K562 (cell line): ENCODE measurements at regions not wholly inside any gene's neighbourhood (a gene's known extent, or its start where the extent isn't known, plus 50 kb on each side); places are given as distances from the start of the nearest gene placed in this dataset.

ENCODE experiments used
- BCL6 ChIP-seq: fragments of 250-450 bp; sonication (Bioruptor Pico); IDR thresholded peaks from 2 replicates; pipeline ENCODE4 v1.4.0; 2020
- GTF2E2 ChIP-seq: fragments of 200-800 bp; sonication (Bioruptor generic); IDR thresholded peaks from 2 replicates; pipeline ENCODE4 v1.6.1; 2016; ENCODE audit warnings: missing genetic modification characterization, missing compliant biosample characterization
- HDAC6 ChIP-seq: IDR thresholded peaks from 2 replicates; pipeline ENCODE4 v1.6.1; 2012; ENCODE audit warnings: low read depth, mild to moderate bottlenecking, control low read depth, inconsistent platforms, low read length, moderate library complexity
- POLR2AphosphoS5 ChIP-seq: IDR thresholded peaks from 2 replicates; pipeline ENCODE4 v1.6.1; 2011; ENCODE audit warnings: mild to moderate bottlenecking, low read depth, low read length, moderate library complexity; ENCODE audit not compliant: control insufficient read depth, insufficient read depth
- SRF ChIP-seq, 2 experiments: fragments of 250-450, 450-650 bp in 1 of 2; sonication (Bioruptor Pico) in 1 of 2; sonication (generic) in 1 of 2; formaldehyde crosslinking; IDR thresholded peaks; 2 replicates each; pipeline versions ENCODE4 v1.5.0 to v1.5.1; 2020 to 2022; ENCODE audit warnings: mild to moderate bottlenecking in 1 of 2, missing genetic modification reagents in 1 of 2
- ZNF121 ChIP-seq: sonication (generic); formaldehyde crosslinking; conservative IDR thresholded peaks from 2 replicates; pipeline ENCODE4 v1.8.0; 2022; ENCODE audit warnings: missing genetic modification reagents
- ZNF644 ChIP-seq: fragments of 200-800 bp; sonication (Bioruptor generic); IDR thresholded peaks from 2 replicates; pipeline ENCODE4 v1.6.1; 2016; ENCODE audit warnings: low read depth, missing genetic modification characterization, missing compliant biosample characterization
- TF ChIP-seq, protein P1 (sequence below): sonication (generic); formaldehyde crosslinking; IDR thresholded peaks from 2 replicates; pipeline ENCODE4 v1.8.0; 2023; ENCODE audit warnings: missing genetic modification reagents, mild to moderate bottlenecking, borderline replicate concordance
- TF ChIP-seq, protein P2 (sequence below), 2 experiments: IDR thresholded peaks; 2 replicates each; pipeline ENCODE4 v1.6.1; 2011; ENCODE audit warnings: borderline replicate concordance in 1 of 2, control low read depth in 1 of 2, low read depth in 1 of 2, low read length in 1 of 2, mild to moderate bottlenecking in 1 of 2, mixed read lengths in 1 of 2, moderate library complexity in 1 of 2; ENCODE audit not compliant: insufficient read depth in 1 of 2, insufficient read length in 1 of 2, poor library complexity in 1 of 2, severe bottlenecking in 1 of 2; ENCODE audit errors: extremely low read depth in 1 of 2
- TF ChIP-seq, protein P3 (sequence below), 2 experiments: fragments of 450-650 bp in 1 of 2; sonication (generic) in 1 of 2; formaldehyde crosslinking in 1 of 2; IDR thresholded peaks in 1 of 2; conservative IDR thresholded peaks in 1 of 2; 2 replicates each; pipeline versions ENCODE4 v1.6.1 to v1.8.1; 2016 to 2023; ENCODE audit warnings: mild to moderate bottlenecking in 2 of 2, moderate library complexity in 2 of 2, inconsistent platforms in 1 of 2, missing genetic modification reagents in 1 of 2
- TF ChIP-seq, protein P4 (sequence below), 3 experiments: fragments of 200-800 bp in 1 of 3; sonication (Bioruptor generic) in 1 of 3; sonication (generic) in 1 of 3; formaldehyde crosslinking in 1 of 3; IDR thresholded peaks; 2 replicates each; pipeline versions ENCODE4 v1.6.1 to v1.8.0; 2016 to 2022; ENCODE audit warnings: mild to moderate bottlenecking in 2 of 3, missing compliant biosample characterization in 2 of 3, missing genetic modification characterization in 2 of 3, missing genetic modification reagents in 1 of 3
- TF ChIP-seq, protein P5 (sequence below): sonication (generic); formaldehyde crosslinking; IDR thresholded peaks from 2 replicates; pipeline ENCODE4 v1.8.0; 2022; ENCODE audit warnings: mild to moderate bottlenecking, missing genetic modification reagents
- TF ChIP-seq, protein P6 (sequence below), 3 experiments: IDR thresholded peaks in 2 of 3; conservative IDR thresholded peaks in 1 of 3; 2 replicates each; pipeline ENCODE4 v1.5.1; 2011 to 2012; ENCODE audit warnings: low read length in 3 of 3, mild to moderate bottlenecking in 3 of 3, control low read depth in 2 of 3, improper control_type of control experiment in 1 of 3, inconsistent platforms in 1 of 3, low read depth in 1 of 3, mixed read lengths in 1 of 3, moderate library complexity in 1 of 3; ENCODE audit not compliant: insufficient read depth in 2 of 3
- TF ChIP-seq, protein P7 (sequence below): sonication (generic); formaldehyde crosslinking; IDR thresholded peaks from 2 replicates; pipeline ENCODE4 v1.4.0; 2020; ENCODE audit warnings: mild to moderate bottlenecking, missing genetic modification reagents

DNA sequence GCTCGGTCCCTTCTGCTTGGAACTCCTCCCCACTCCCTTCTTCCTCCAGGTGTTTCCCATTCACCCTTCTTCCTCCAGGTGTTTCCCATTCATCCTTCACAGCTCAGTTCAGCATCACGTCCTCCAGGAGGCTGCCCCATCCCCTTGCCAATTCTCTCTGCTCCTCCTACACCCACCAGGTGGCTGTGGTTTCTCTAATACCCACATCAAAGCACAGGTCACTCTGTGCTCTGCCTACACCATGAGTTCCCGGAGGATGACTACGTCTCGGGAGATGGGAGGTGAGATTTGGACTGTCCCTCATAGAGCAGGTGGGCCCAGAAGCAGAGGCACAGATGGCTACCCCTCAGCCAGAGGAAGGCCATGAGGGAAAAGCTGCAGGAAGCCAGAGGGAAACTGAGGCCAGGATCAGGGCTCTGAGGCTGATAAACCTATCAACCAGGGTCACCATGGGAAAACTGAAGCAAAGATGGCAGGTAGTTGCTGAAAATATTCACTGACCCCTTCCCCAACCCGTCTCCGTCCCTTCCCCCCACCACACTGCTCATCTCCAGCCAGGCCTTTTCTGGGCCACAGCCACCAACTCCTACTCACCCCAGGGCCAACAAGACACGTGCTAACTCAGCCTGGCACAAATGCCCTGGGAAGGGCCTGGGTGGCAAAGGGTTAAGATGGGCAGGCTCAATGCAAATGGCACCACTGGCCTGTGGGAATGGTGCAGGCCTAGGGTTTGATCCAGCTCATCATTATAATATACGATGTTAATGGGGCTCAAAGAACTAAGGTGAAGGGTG lies 56.6 kb upstream of the CPXM2 start:
- TF ChIP-seq HDAC6 (no peak), POLR2AphosphoS5 (no peak), GTF2E2 (tag) (no peak), BCL6 (CRISPR knock-in tag) (no peak), ZNF121 (CRISPR knock-in tag) (no peak), ZNF644 (tag) (no peak), SRF (CRISPR knock-in tag; IDR thresholded peaks at IDR 0.05) (no peak)
- TF ChIP-seq, protein P1, sequence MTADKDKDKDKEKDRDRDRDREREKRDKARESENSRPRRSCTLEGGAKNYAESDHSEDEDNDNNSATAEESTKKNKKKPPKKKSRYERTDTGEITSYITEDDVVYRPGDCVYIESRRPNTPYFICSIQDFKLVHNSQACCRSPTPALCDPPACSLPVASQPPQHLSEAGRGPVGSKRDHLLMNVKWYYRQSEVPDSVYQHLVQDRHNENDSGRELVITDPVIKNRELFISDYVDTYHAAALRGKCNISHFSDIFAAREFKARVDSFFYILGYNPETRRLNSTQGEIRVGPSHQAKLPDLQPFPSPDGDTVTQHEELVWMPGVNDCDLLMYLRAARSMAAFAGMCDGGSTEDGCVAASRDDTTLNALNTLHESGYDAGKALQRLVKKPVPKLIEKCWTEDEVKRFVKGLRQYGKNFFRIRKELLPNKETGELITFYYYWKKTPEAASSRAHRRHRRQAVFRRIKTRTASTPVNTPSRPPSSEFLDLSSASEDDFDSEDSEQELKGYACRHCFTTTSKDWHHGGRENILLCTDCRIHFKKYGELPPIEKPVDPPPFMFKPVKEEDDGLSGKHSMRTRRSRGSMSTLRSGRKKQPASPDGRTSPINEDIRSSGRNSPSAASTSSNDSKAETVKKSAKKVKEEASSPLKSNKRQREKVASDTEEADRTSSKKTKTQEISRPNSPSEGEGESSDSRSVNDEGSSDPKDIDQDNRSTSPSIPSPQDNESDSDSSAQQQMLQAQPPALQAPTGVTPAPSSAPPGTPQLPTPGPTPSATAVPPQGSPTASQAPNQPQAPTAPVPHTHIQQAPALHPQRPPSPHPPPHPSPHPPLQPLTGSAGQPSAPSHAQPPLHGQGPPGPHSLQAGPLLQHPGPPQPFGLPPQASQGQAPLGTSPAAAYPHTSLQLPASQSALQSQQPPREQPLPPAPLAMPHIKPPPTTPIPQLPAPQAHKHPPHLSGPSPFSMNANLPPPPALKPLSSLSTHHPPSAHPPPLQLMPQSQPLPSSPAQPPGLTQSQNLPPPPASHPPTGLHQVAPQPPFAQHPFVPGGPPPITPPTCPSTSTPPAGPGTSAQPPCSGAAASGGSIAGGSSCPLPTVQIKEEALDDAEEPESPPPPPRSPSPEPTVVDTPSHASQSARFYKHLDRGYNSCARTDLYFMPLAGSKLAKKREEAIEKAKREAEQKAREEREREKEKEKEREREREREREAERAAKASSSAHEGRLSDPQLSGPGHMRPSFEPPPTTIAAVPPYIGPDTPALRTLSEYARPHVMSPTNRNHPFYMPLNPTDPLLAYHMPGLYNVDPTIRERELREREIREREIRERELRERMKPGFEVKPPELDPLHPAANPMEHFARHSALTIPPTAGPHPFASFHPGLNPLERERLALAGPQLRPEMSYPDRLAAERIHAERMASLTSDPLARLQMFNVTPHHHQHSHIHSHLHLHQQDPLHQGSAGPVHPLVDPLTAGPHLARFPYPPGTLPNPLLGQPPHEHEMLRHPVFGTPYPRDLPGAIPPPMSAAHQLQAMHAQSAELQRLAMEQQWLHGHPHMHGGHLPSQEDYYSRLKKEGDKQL (CRISPR knock-in tag) = no peak
- TF ChIP-seq, protein P2, sequence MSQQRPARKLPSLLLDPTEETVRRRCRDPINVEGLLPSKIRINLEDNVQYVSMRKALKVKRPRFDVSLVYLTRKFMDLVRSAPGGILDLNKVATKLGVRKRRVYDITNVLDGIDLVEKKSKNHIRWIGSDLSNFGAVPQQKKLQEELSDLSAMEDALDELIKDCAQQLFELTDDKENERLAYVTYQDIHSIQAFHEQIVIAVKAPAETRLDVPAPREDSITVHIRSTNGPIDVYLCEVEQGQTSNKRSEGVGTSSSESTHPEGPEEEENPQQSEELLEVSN (IDR thresholded peaks at IDR 0.05; ENCODE audit: borderline replicate concordance in 1 of 2, extremely low read depth in 1 of 2, insufficient read depth in 1 of 2, insufficient read length in 1 of 2, low read depth in 1 of 2, low read length in 1 of 2, poor library complexity in 1 of 2, severe bottlenecking in 1 of 2) = no peak
- TF ChIP-seq, protein P3, sequence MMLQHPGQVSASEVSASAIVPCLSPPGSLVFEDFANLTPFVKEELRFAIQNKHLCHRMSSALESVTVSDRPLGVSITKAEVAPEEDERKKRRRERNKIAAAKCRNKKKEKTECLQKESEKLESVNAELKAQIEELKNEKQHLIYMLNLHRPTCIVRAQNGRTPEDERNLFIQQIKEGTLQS (IDR thresholded peaks at IDR 0.05) = no peak
- TF ChIP-seq, protein P3 (CRISPR knock-in tag; conservative IDR thresholded peaks at IDR 0.05) = no peak
- TF ChIP-seq, protein P4, sequence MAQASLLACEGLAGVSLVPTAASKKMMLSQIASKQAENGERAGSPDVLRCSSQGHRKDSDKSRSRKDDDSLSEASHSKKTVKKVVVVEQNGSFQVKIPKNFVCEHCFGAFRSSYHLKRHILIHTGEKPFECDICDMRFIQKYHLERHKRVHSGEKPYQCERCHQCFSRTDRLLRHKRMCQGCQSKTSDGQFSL (CRISPR knock-in tag; IDR thresholded peaks at IDR 0.05) = no peak
- TF ChIP-seq, protein P4 (tag; IDR thresholded peaks at IDR 0.05) = no peak
- TF ChIP-seq, protein P5, sequence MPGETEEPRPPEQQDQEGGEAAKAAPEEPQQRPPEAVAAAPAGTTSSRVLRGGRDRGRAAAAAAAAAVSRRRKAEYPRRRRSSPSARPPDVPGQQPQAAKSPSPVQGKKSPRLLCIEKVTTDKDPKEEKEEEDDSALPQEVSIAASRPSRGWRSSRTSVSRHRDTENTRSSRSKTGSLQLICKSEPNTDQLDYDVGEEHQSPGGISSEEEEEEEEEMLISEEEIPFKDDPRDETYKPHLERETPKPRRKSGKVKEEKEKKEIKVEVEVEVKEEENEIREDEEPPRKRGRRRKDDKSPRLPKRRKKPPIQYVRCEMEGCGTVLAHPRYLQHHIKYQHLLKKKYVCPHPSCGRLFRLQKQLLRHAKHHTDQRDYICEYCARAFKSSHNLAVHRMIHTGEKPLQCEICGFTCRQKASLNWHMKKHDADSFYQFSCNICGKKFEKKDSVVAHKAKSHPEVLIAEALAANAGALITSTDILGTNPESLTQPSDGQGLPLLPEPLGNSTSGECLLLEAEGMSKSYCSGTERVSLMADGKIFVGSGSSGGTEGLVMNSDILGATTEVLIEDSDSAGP (CRISPR knock-in tag) = no peak
- TF ChIP-seq, protein P6, sequence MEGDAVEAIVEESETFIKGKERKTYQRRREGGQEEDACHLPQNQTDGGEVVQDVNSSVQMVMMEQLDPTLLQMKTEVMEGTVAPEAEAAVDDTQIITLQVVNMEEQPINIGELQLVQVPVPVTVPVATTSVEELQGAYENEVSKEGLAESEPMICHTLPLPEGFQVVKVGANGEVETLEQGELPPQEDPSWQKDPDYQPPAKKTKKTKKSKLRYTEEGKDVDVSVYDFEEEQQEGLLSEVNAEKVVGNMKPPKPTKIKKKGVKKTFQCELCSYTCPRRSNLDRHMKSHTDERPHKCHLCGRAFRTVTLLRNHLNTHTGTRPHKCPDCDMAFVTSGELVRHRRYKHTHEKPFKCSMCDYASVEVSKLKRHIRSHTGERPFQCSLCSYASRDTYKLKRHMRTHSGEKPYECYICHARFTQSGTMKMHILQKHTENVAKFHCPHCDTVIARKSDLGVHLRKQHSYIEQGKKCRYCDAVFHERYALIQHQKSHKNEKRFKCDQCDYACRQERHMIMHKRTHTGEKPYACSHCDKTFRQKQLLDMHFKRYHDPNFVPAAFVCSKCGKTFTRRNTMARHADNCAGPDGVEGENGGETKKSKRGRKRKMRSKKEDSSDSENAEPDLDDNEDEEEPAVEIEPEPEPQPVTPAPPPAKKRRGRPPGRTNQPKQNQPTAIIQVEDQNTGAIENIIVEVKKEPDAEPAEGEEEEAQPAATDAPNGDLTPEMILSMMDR (IDR thresholded peaks at IDR 0.05 in 2 of 3, conservative IDR thresholded peaks at IDR 0.05 in 1 of 3; ENCODE audit: insufficient read depth in 2 of 3, low read depth in 1 of 3, low read length in 3 of 3) = no peak
- TF ChIP-seq, protein P7, sequence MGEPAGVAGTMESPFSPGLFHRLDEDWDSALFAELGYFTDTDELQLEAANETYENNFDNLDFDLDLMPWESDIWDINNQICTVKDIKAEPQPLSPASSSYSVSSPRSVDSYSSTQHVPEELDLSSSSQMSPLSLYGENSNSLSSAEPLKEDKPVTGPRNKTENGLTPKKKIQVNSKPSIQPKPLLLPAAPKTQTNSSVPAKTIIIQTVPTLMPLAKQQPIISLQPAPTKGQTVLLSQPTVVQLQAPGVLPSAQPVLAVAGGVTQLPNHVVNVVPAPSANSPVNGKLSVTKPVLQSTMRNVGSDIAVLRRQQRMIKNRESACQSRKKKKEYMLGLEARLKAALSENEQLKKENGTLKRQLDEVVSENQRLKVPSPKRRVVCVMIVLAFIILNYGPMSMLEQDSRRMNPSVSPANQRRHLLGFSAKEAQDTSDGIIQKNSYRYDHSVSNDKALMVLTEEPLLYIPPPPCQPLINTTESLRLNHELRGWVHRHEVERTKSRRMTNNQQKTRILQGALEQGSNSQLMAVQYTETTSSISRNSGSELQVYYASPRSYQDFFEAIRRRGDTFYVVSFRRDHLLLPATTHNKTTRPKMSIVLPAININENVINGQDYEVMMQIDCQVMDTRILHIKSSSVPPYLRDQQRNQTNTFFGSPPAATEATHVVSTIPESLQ (CRISPR knock-in tag) = no peak
